Stomach (tissue), 8 donors: ENCODE measurements at regions not wholly inside any gene's neighbourhood (a gene's known extent, or its start where the extent isn't known, plus 50 kb on each side); places are given as distances from the start of the nearest gene placed in this dataset.
A peak's percentile ranks its signal among the peaks of the same experiment; 100 is the strongest.

Experiments used
- DNase-seq, 2 donors: peaks; one replicate each; pipeline versions ENCODE4 v3.0.0 to v3.0.0-alpha.2; 2013 to 2019
- H3K27ac ChIP-seq, 5 donors: fragments of 200-600 bp in 4 of 5; sonication (generic) in 4 of 5; one replicate each; pipeline ENCODE4 v1.5.1; 2013 to 2019; ENCODE audit warnings: mild to moderate bottlenecking in 1 of 5, moderate library complexity in 1 of 5
- H3K27me3 ChIP-seq, 3 donors: fragments of 200-600 bp; sonication (generic); one replicate each; pipeline ENCODE4 v1.5.1; 2017 to 2019; ENCODE audit warnings: mixed run types in 1 of 3
- H3K36me3 ChIP-seq, 4 donors: fragments of 200-600 bp; sonication (generic); 1 replicate in 3 of 4; 2 replicates in 1 of 4; pipeline ENCODE4 v1.5.1; 2016 to 2019
- H3K4me1 ChIP-seq, 4 donors: fragments of 200-600 bp; sonication (generic); one replicate each; pipeline ENCODE4 v1.5.1; 2016 to 2019
- H3K4me3 ChIP-seq, 4 donors: fragments of 200-600 bp; sonication (generic) in 3 of 4; one replicate each; pipeline ENCODE4 v1.5.1; 2016 to 2019; ENCODE audit warnings: mild to moderate bottlenecking in 1 of 4
- H3K9me3 ChIP-seq, 4 donors: fragments of 200-600 bp; sonication (generic); one replicate each; pipeline ENCODE4 v1.5.1; 2016 to 2019
- EP300 ChIP-seq: sonication (generic); formaldehyde crosslinking; IDR thresholded peaks from one replicate; pipeline ENCODE4 v1.6.1; 2017; ENCODE audit warnings: antibody characterized with exemption
- POLR2A ChIP-seq, 4 donors: fragments of 450-650 bp; IDR thresholded peaks; one replicate each; pipeline ENCODE4 v1.6.1; 2016; ENCODE audit warnings: antibody characterized with exemption in 4 of 4, control low read depth in 2 of 4, mild to moderate bottlenecking in 1 of 4, moderate library complexity in 1 of 4
- POLR2AphosphoS5 ChIP-seq, 3 donors: sonication (generic); formaldehyde crosslinking; IDR thresholded peaks; one replicate each; pipeline ENCODE4 v1.6.1; 2016; ENCODE audit warnings: antibody characterized with exemption in 3 of 3
- WGBS, 5 donors: extraction: QIAGEN DNeasy Blood & Tissue Kit in 3 of 5; methylation state at CpG; one replicate each; pipeline versions ENCODE4 v1.1.5 to v1.1.7; 2013 to 2018; 5-methylcytosine and 5-hydroxymethylcytosine counted together
- intact Hi-C: fragments of 100-400 bp; cut with DNase I; formaldehyde crosslinking; loops from one replicate; pipeline ENCODE4 v1.15.1; 2023; ENCODE audit warnings: low total_unique reads
- TF ChIP-seq, protein P1 (sequence below), 7 experiments: fragments of 450-650 bp in 4 of 7; fragments of 200-600 bp in 3 of 7; sonication (generic) in 3 of 7; IDR thresholded peaks; one replicate each; pipeline ENCODE4 v1.5.1; 2016 to 2019; ENCODE audit warnings: antibody characterized with exemption in 7 of 7, control low read depth in 2 of 7, mild to moderate bottlenecking in 1 of 7
- donor health status: healthy with polysubstance abuse.
- donor health status: Bipolar disorder and iron deficiency.
- donor health status: healthy.

DNA sequence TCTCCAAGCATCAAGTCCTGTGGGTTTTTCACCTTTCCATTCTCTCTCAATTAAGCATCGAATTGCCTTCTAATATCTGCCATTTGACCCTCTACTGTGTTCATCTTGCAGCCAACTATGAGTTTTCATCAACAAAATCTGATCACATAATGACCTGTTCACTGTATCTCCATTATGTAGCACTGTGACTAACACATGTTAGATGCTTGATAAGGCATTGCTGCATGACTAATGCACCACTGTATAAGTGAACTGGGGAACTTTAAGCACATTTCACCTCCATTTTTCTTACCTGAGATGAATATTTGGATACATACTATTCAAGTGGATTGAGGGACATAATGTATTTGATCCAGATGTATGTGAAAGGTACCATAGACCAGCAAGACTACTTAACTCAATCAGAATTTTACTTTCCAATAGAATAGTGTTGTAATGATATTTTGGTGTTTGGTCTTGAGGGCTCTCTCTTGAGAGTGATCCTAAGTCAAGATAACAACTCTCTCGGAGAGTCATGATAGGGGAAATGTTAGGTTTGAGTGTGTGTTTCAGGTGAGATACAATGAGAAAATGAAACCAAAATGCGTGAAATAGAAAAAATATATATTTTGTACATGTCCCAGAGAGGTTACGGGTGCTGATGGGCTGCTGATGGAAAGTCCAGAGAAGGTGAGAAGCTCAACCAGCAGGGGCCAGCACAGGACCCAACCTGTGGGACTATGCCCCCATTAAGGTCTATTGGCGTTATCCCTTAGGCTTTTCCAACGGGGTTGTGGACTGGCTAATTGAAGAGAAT is 60.2 kb upstream of the HS3ST1 start:
- intact Hi-C loops: no loop called here
- no peaks in the 10 kb centered on the region for H3K36me3 ChIP-seq
- TF ChIP-seq, protein P1, sequence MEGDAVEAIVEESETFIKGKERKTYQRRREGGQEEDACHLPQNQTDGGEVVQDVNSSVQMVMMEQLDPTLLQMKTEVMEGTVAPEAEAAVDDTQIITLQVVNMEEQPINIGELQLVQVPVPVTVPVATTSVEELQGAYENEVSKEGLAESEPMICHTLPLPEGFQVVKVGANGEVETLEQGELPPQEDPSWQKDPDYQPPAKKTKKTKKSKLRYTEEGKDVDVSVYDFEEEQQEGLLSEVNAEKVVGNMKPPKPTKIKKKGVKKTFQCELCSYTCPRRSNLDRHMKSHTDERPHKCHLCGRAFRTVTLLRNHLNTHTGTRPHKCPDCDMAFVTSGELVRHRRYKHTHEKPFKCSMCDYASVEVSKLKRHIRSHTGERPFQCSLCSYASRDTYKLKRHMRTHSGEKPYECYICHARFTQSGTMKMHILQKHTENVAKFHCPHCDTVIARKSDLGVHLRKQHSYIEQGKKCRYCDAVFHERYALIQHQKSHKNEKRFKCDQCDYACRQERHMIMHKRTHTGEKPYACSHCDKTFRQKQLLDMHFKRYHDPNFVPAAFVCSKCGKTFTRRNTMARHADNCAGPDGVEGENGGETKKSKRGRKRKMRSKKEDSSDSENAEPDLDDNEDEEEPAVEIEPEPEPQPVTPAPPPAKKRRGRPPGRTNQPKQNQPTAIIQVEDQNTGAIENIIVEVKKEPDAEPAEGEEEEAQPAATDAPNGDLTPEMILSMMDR (IDR thresholded peaks at IDR 0.05): no peak
- TF ChIP-seq EP300: no peak
- TF ChIP-seq POLR2A (IDR thresholded peaks at IDR 0.05): no peak
- no peak for TF ChIP-seq POLR2AphosphoS5 (IDR thresholded peaks at IDR 0.05)
- no peaks in the 10 kb centered on the region for H3K9me3 ChIP-seq
- WGBS, 5 donors: 72 to 88% (median 82%) methylated on average over 6 of the region's 6 CpGs
- peaks cover 0 to 11% (median 0%) of the 10 kb centered on the region in 4 donors for H3K4me1 ChIP-seq
- no peak for DNase-seq
- no peak overlapping the region for H3K4me3 ChIP-seq
- no peaks in the 10 kb centered on the region for H3K27me3 ChIP-seq
- H3K27ac ChIP-seq: peak overlapping the region in 1 of 5 donors; percentile 21

DNA sequence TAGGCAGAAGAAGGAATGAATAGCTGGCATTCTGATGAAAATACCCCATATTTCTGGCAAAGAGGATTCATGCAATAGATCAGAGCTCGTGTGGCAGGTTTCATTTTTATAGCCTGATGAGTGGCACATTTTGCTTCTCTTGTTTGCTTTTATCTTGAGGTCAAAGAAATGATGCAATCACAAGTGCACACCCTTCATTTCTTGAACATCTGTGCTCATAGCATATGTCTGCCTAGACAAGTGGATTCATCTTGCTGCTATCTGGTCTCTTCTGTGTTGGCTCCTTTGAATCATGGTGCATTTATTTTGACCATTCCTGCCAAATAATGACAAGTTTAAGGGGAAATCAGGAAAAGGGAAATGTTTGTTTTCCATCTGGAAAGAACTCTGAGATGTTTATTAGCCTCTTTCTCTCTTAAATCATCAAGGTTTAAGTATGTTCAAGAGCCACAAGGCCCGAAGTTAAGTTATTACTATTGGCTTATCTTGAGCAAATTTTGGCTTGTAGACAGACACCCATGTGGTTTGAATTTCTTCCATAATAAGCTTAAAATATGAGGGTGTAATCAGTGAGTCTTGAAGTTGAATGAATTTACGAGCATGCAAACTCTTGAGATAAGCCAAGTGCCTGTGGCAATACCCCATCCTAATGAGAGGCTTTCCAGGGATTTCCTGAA is 59.3 kb upstream of the HS3ST1 start:
- TF ChIP-seq, protein P1 (IDR thresholded peaks at IDR 0.05): no peak
- TF ChIP-seq EP300 (no peak), POLR2A (IDR thresholded peaks at IDR 0.05) (no peak), POLR2AphosphoS5 (IDR thresholded peaks at IDR 0.05) (no peak)
- H3K4me3 ChIP-seq: no peak overlapping the region
- intact Hi-C loops: no loop called here
- no peak overlapping the region for H3K27ac ChIP-seq
- WGBS, 5 donors: 42 to 59% (median 53%) methylated on average over 3 of the region's 3 CpGs
- H3K27me3 ChIP-seq: no peaks in the 10 kb centered on the region
- H3K4me1 ChIP-seq: peaks cover 0 to 11% (median 0%) of the 10 kb centered on the region in 4 donors
- no peaks in the 10 kb centered on the region for H3K9me3 ChIP-seq
- no peaks in the 10 kb centered on the region for H3K36me3 ChIP-seq
- peak in 1 of 2 donors; percentile 31 for DNase-seq

DNA sequence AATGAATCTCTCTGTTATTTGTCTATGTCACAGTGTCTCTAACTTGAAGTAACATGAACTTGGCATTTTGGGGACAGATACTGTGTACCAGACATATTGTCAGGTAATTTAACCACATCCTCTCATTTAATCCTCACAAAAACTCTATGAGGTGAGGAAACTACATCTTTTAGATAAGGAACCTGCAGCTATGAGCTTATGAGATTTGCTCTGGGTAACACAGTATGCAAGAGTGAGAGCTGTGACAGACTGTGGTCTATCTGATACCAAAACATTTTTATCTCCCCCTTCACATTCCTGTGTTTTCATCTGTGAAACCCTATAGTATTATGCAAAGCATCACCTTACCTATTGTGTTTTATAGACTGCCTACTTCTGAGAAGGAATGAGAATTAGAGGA is 58.4 kb upstream of the HS3ST1 start:
- Histone ChIP-seq H3K9me3 (no peaks in the 10 kb centered on the region), H3K27ac (no peak overlapping the region), H3K27me3 (no peaks in the 10 kb centered on the region), H3K4me1 (peaks cover 0 to 11% (median 0%) of the 10 kb centered on the region in 4 donors), H3K4me3 (no peak overlapping the region), H3K36me3 (no peaks in the 10 kb centered on the region)
- TF ChIP-seq POLR2A (IDR thresholded peaks at IDR 0.05) (no peak), EP300 (no peak), POLR2AphosphoS5 (IDR thresholded peaks at IDR 0.05) (no peak)
- TF ChIP-seq, protein P1 (IDR thresholded peaks at IDR 0.05): no peak
- no peak for DNase-seq
- intact Hi-C loops: no loop called here

DNA sequence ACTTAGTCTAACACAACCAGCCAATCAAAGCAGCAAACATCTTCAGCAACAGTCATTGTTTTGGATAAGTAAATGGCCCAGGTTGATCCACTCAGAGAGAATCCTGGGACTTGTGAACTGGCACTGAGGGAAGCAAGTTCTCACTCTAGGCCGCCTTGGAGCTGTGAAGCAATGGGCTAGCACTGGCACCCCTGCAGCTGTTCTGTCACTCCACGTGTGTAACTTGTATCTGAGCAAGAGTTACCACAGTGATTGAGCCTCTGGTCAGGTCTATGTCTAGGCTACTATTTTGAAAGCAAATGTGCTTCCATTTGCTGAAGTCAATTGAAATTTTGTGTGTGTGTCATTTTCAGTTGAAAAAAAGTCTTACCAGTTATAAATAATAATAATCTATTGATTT is 57.2 kb upstream of the HS3ST1 start:
- H3K36me3 ChIP-seq: no peaks in the 10 kb centered on the region
- no peaks in the 10 kb centered on the region for H3K27me3 ChIP-seq
- no peak for DNase-seq
- H3K9me3 ChIP-seq: no peaks in the 10 kb centered on the region
- H3K27ac ChIP-seq: no peak overlapping the region
- H3K4me1 ChIP-seq: peaks cover 0 to 18% (median 0%) of the 10 kb centered on the region in 4 donors
- WGBS, 5 donors: 85 to 95% (median 87%) methylated on average over 2 of the region's 2 CpGs
- H3K4me3 ChIP-seq: no peak overlapping the region
- intact Hi-C loops: no loop called here
- TF ChIP-seq EP300 (no peak), POLR2AphosphoS5 (IDR thresholded peaks at IDR 0.05) (no peak), POLR2A (IDR thresholded peaks at IDR 0.05) (no peak)
- TF ChIP-seq, protein P1 (IDR thresholded peaks at IDR 0.05): no peak
